ENCODE measurements at regions not wholly inside any gene's neighbourhood (a gene's known extent, or its start where the extent isn't known, plus 50 kb on each side); places are given as distances from the start of the nearest gene placed in this dataset.

GRCh38 chr9:4381744-4382143 is 81.9 kb upstream of the GLIS3 start:
- DNase-seq (ENCODE audit: low read depth) = no peak
- H3K4me3 ChIP-seq (ENCODE audit: control insufficient read depth, low read depth, low read length) = no peak overlapping the region
- TF ChIP-seq CTCF (conservative IDR thresholded peaks at IDR 0.05; ENCODE audit: control insufficient read depth, insufficient read depth, low read depth, low read length) = no peak

GRCh38 chr9:4380406-4380805 is 80.5 kb upstream of the GLIS3 start:
- DNase-seq (ENCODE audit: low read depth) = no peak
- TF ChIP-seq CTCF (conservative IDR thresholded peaks at IDR 0.05; ENCODE audit: control insufficient read depth, insufficient read depth, low read depth, low read length) = no peak
- no peak overlapping the region for H3K4me3 ChIP-seq (ENCODE audit: control insufficient read depth, low read depth, low read length)

GRCh38 chr9:4375424-4376200 is 75.7 kb upstream of the GLIS3 start:
- peak; percentile 82 for DNase-seq (ENCODE audit: low read depth)
- TF ChIP-seq CTCF (conservative IDR thresholded peaks at IDR 0.05; ENCODE audit: control insufficient read depth, insufficient read depth, low read depth, low read length) = peak; percentile 65
- H3K4me3 ChIP-seq (ENCODE audit: control insufficient read depth, low read depth, low read length) = no peak overlapping the region

- no peak overlapping the region for H3K4me3 ChIP-seq (ENCODE audit: control insufficient read depth, low read depth, low read length)
- peak; percentile 98 for DNase-seq (ENCODE audit: low read depth)
- TF ChIP-seq CTCF (conservative IDR thresholded peaks at IDR 0.05; ENCODE audit: control insufficient read depth, insufficient read depth, low read depth, low read length) = no peak
Observed at GRCh38 chr9:4371108-4371507, 71.2 kb upstream of the GLIS3 start.

- no peak for TF ChIP-seq CTCF (conservative IDR thresholded peaks at IDR 0.05; ENCODE audit: control insufficient read depth, insufficient read depth, low read depth, low read length)
- DNase-seq (ENCODE audit: low read depth) = no peak
- no peak overlapping the region for H3K4me3 ChIP-seq (ENCODE audit: control insufficient read depth, low read depth, low read length)
Observed at GRCh38 chr9:4370501-4370900, 70.6 kb upstream of the GLIS3 start.

GRCh38 chr9:4366591-4367330 is 66.9 kb upstream of the GLIS3 start:
- peak; percentile 69 for DNase-seq (ENCODE audit: low read depth)
- H3K4me3 ChIP-seq (ENCODE audit: control insufficient read depth, low read depth, low read length) = no peak overlapping the region
- peak; percentile 98 for TF ChIP-seq CTCF (conservative IDR thresholded peaks at IDR 0.05; ENCODE audit: control insufficient read depth, insufficient read depth, low read depth, low read length)

Measured in fibroblast of mammary gland (primary cell).